Panc1 (cell line): ENCODE measurements at regions not wholly inside any gene's neighbourhood (a gene's known extent, or its start where the extent isn't known, plus 50 kb on each side); places are given as distances from the start of the nearest gene placed in this dataset.

Source experiments
- CTCF ChIP-seq: fragments of 450-650 bp; IDR thresholded peaks from 2 replicates; pipeline ENCODE4 v1.5.1; 2017; ENCODE audit warnings: mild to moderate bottlenecking
- POLR2AphosphoS5 ChIP-seq: IDR thresholded peaks from 2 replicates; pipeline ENCODE4 v1.6.1; 2012; ENCODE audit warnings: mild to moderate bottlenecking, low read depth, low read length, moderate library complexity
- SIN3A ChIP-seq: IDR thresholded peaks from 2 replicates; pipeline ENCODE4 v1.6.1; 2012; ENCODE audit warnings: low read depth, mild to moderate bottlenecking, low read length, moderate library complexity, borderline replicate concordance; ENCODE audit not compliant: insufficient read depth

DNA sequence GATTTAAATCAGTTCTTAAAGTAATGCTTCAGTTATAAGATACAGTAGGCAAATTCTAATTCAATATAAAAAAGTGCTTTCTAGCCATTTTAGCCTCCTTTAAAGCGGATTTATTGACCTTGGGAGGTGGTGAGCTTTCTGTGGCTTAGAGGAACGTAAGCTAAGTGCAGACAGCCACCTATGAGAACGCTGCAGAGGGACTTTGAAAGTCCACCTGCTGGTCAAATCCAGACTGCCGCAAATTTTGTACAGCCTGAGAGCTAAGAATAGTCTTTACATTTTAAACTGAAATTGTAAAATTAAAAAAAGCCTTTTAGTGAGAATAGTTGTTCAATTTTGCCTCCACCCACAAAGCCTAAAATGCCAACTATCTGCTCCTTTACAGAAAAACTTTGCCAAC, 67.0 kb upstream of the SSX2IP start:
- peak; percentile 67 for TF ChIP-seq CTCF
- TF ChIP-seq SIN3A, result no peak
- TF ChIP-seq POLR2AphosphoS5, result no peak
